H9 (cell line): ENCODE measurements at regions not wholly inside any gene's neighbourhood (a gene's known extent, or its start where the extent isn't known, plus 50 kb on each side); places are given as distances from the start of the nearest gene placed in this dataset.

Experiments
- DNase-seq: peaks from one replicate; pipeline ENCODE4 v3.0.0-alpha.2; 2017
- H2AFZ ChIP-seq: one replicate; pipeline ENCODE4 v1.6.1; 2013; ENCODE audit warnings: mild to moderate bottlenecking, low read length, control low read depth, moderate library complexity
- H2AK5ac ChIP-seq: 2 replicates; pipeline ENCODE4 v1.6.1; 2013; ENCODE audit warnings: low read length, control low read depth, mixed read lengths; ENCODE audit not compliant: insufficient read length
- H2BK120ac ChIP-seq: one replicate; pipeline ENCODE4 v1.6.1; 2013; ENCODE audit warnings: low read depth, mild to moderate bottlenecking, low read length, control low read depth, inconsistent platforms; ENCODE audit not compliant: poor library complexity, severe bottlenecking
- H2BK12ac ChIP-seq: 2 replicates; pipeline ENCODE4 v1.6.1; 2013; ENCODE audit warnings: low read length, control low read depth, mixed read lengths, low read depth; ENCODE audit not compliant: insufficient read length
- H2BK15ac ChIP-seq: 2 replicates; pipeline ENCODE4 v1.6.1; 2013; ENCODE audit warnings: low read depth, low read length, control low read depth
- H2BK20ac ChIP-seq: one replicate; pipeline ENCODE4 v1.6.1; 2013; ENCODE audit warnings: low read depth, mild to moderate bottlenecking, low read length, control low read depth, inconsistent platforms; ENCODE audit not compliant: poor library complexity, severe bottlenecking
- H2BK5ac ChIP-seq: 2 replicates; pipeline ENCODE4 v1.6.1; 2013; ENCODE audit warnings: low read length, control low read depth, mixed read lengths; ENCODE audit not compliant: insufficient read length
- H3K14ac ChIP-seq: 2 replicates; pipeline ENCODE4 v1.6.1; 2013; ENCODE audit warnings: low read length, control low read depth; ENCODE audit not compliant: insufficient read depth
- H3K18ac ChIP-seq: 2 replicates; pipeline ENCODE4 v1.6.1; 2013; ENCODE audit warnings: low read depth, mild to moderate bottlenecking, mixed read lengths, low read length, control low read depth; ENCODE audit not compliant: insufficient read length
- H3K23ac ChIP-seq: 2 replicates; pipeline ENCODE4 v1.6.1; 2013; ENCODE audit warnings: low read length, control low read depth, mixed read lengths, low read depth; ENCODE audit not compliant: insufficient read length
- H3K23me2 ChIP-seq: 2 replicates; pipeline ENCODE4 v1.6.1; 2013; ENCODE audit warnings: low read depth, mild to moderate bottlenecking, mixed read lengths, low read length, control low read depth; ENCODE audit not compliant: insufficient read length, poor library complexity, severe bottlenecking
- H3K27ac ChIP-seq: 2 replicates; pipeline ENCODE4 v1.5.1; 2013; ENCODE audit warnings: low read length, control low read depth, mixed read lengths, low read depth; ENCODE audit not compliant: insufficient read length
- H3K27me3 ChIP-seq: 2 replicates; pipeline ENCODE4 v1.6.1; 2013; ENCODE audit warnings: low read length, control low read depth, inconsistent platforms; ENCODE audit not compliant: insufficient read depth
- H3K4ac ChIP-seq: 2 replicates; pipeline ENCODE4 v1.6.1; 2013; ENCODE audit warnings: low read depth, mild to moderate bottlenecking, control low read depth, inconsistent platforms, low read length, moderate library complexity
- H3K4me1 ChIP-seq: 2 replicates; pipeline ENCODE4 v1.6.1; 2013; ENCODE audit warnings: low read length, control low read depth, inconsistent platforms; ENCODE audit not compliant: insufficient read depth
- H3K4me2 ChIP-seq: 2 replicates; pipeline ENCODE4 v1.6.1; 2013; ENCODE audit warnings: low read length, control low read depth, mixed read lengths; ENCODE audit not compliant: insufficient read length, insufficient read depth
- H3K56ac ChIP-seq: 2 replicates; pipeline ENCODE4 v1.6.1; 2013; ENCODE audit warnings: low read depth, mild to moderate bottlenecking, mixed read lengths, low read length, control low read depth; ENCODE audit not compliant: insufficient read length
- H3K79me1 ChIP-seq: 2 replicates; pipeline ENCODE4 v1.6.1; 2013; ENCODE audit warnings: low read depth, mild to moderate bottlenecking, moderate library complexity, low read length, control low read depth, inconsistent platforms; ENCODE audit not compliant: insufficient read depth, poor library complexity, severe bottlenecking
- H3K79me2 ChIP-seq: 2 replicates; pipeline ENCODE4 v1.6.1; 2013; ENCODE audit warnings: low read length, control low read depth, inconsistent platforms; ENCODE audit not compliant: insufficient read depth
- H3K9ac ChIP-seq: 2 replicates; pipeline ENCODE4 v1.6.1; 2013; ENCODE audit warnings: low read length, control low read depth, mixed read lengths; ENCODE audit not compliant: insufficient read length; ENCODE audit errors: extremely low read depth
- H3K9me3 ChIP-seq: one replicate; pipeline ENCODE4 v1.6.1; 2013; ENCODE audit warnings: low read depth, low read length, inconsistent platforms; ENCODE audit not compliant: control insufficient read depth
- H3T11ph ChIP-seq: one replicate; pipeline ENCODE4 v1.6.1; 2013; ENCODE audit warnings: mild to moderate bottlenecking, low read length, control low read depth, inconsistent platforms
- H4K20me1 ChIP-seq: one replicate; pipeline ENCODE4 v1.6.1; 2013; ENCODE audit not compliant: control insufficient read depth, insufficient read length, insufficient read depth
- H4K5ac ChIP-seq: 2 replicates; pipeline ENCODE4 v1.6.1; 2013; ENCODE audit warnings: low read depth, mild to moderate bottlenecking, mixed read lengths, low read length, control low read depth; ENCODE audit not compliant: insufficient read length
- H4K8ac ChIP-seq: replicated peaks from 2 replicates; pipeline ENCODE4 v1.6.1; 2013; ENCODE audit warnings: low read length, control low read depth, mixed read lengths, low read depth; ENCODE audit not compliant: insufficient read length
- H4K91ac ChIP-seq: 2 replicates; pipeline ENCODE4 v1.6.1; 2013; ENCODE audit warnings: low read depth, mild to moderate bottlenecking, moderate library complexity, mixed read lengths, low read length, control low read depth; ENCODE audit not compliant: insufficient read length
- H3K27ac Mint-ChIP-seq, 3 experiments: 2 replicates in 2 of 3; 3 replicates in 1 of 3; pipeline ENCODE4 v1.8.0; 2020 to 2021; ENCODE audit warnings: mixed read lengths in 3 of 3, mild to moderate bottlenecking in 1 of 3, moderate library complexity in 1 of 3
- H3K27me3 Mint-ChIP-seq: 2 replicates; pipeline ENCODE4 v1.8.0; 2021; ENCODE audit warnings: low read depth, mild to moderate bottlenecking, moderate library complexity, mixed read lengths
- H3K36me3 Mint-ChIP-seq, 3 experiments: 2 replicates in 2 of 3; 3 replicates in 1 of 3; pipeline ENCODE4 v1.8.0; 2020 to 2021; ENCODE audit warnings: low read depth in 3 of 3, mixed read lengths in 3 of 3; ENCODE audit not compliant: insufficient read depth in 1 of 3
- H3K4me1 Mint-ChIP-seq, 2 experiments: 2 replicates each; pipeline ENCODE4 v1.8.0; 2020; ENCODE audit warnings: mixed read lengths in 2 of 2
- H3K4me3 Mint-ChIP-seq, 2 experiments: 2 replicates in 1 of 2; 3 replicates in 1 of 2; pipeline ENCODE4 v1.8.0; 2020 to 2021; ENCODE audit warnings: mild to moderate bottlenecking in 2 of 2, mixed read lengths in 2 of 2, moderate library complexity in 1 of 2
- H3K9me3 Mint-ChIP-seq, 2 experiments: 2 replicates in 1 of 2; 3 replicates in 1 of 2; pipeline ENCODE4 v1.8.0; 2020; ENCODE audit warnings: mild to moderate bottlenecking in 2 of 2, mixed read lengths in 2 of 2, moderate library complexity in 1 of 2
- CTCF ChIP-seq: fragments of 200-600 bp; sonication (generic); conservative IDR thresholded peaks from 3 replicates; pipeline ENCODE4 v1.8.0; 2021; ENCODE audit warnings: antibody characterized with exemption, mild to moderate bottlenecking
- WGBS: extraction: QIAGEN DNeasy Blood & Tissue Kit; methylation state at CpG from one replicate; pipeline ENCODE4 v1.1.7; 2013; ENCODE audit warnings: missing lambda C conversion rate, low lambda C conversion rate, mixed read lengths; ENCODE audit not compliant: insufficient read length; ENCODE audit errors: extremely low coverage; 5-methylcytosine and 5-hydroxymethylcytosine counted together

DNA sequence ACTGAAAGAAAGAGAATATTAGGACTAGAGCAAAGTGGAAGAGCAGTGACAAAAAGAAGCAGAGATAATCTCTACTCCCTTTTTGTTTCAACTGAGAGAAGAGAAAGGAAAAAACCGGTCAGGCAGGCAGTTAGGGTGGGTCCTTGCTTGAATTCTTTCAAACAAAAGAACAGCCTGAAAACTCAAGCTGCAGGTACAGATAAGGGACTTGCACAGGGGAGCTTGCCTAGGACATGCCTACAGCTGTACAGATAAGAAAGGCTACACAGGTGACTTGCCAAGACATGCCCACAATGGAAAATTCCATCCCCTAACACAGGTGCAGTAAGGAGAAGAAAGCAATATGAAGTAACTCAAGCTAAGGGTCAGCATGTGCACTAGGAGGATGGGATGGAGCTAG, 532.2 kb upstream of the MIS18BP1 start:
- no peaks in the 10 kb centered on the region for H3K23me2 ChIP-seq
- no peak overlapping the region for H4K8ac ChIP-seq
- no peak overlapping the region for H4K91ac ChIP-seq
- H2BK12ac ChIP-seq, result no peak overlapping the region
- peak overlapping the region in 1 of 3 experiments; percentile 52; a peak in 1 of 7 replicates for H3K27ac Mint-ChIP-seq
- no peak overlapping the region for H2BK120ac ChIP-seq
- no peak overlapping the region for H3K4me2 ChIP-seq
- DNase-seq, result no peak
- no peak overlapping the region for H2AK5ac ChIP-seq
- H2BK15ac ChIP-seq, result no peak overlapping the region
- H3K79me2 ChIP-seq, result no peaks in the 10 kb centered on the region
- no peak overlapping the region for H3K18ac ChIP-seq
- H3K14ac ChIP-seq, result no peak overlapping the region
- no peak overlapping the region for H2AFZ ChIP-seq
- no peak overlapping the region for H2BK20ac ChIP-seq
- WGBS, result no CpG with 5 or more reads among the region's 1 CpG
- H3K9me3 Mint-ChIP-seq, result peaks cover 63 to 80% of the 10 kb centered on the region in 2 experiments
- H3T11ph ChIP-seq, result no peak overlapping the region
- no peaks in the 10 kb centered on the region for H3K79me1 ChIP-seq
- H3K4me1 ChIP-seq, result no peaks in the 10 kb centered on the region
- no peak overlapping the region for H4K5ac ChIP-seq
- TF ChIP-seq CTCF, result no peak
- no peak overlapping the region for H3K4ac ChIP-seq
- no peak overlapping the region for H3K4me3 Mint-ChIP-seq
- no peaks in the 10 kb centered on the region for H4K20me1 ChIP-seq
- H3K27ac ChIP-seq, result no peak overlapping the region
- peaks cover 0 to 6% of the 10 kb centered on the region in 2 experiments; a peak in 2 of 4 replicates for H3K4me1 Mint-ChIP-seq
- H3K23ac ChIP-seq, result no peak overlapping the region
- peaks cover 20% of the 10 kb centered on the region for H3K9me3 ChIP-seq
- H3K9ac ChIP-seq, result no peak overlapping the region
- no peak overlapping the region for H2BK5ac ChIP-seq
- H3K56ac ChIP-seq, result no peak overlapping the region
- H3K36me3 Mint-ChIP-seq, result peaks cover 10 to 60% (median 60%) of the 10 kb centered on the region in 3 experiments; a peak in 6 of 7 replicates
- H3K27me3 ChIP-seq, result no peaks in the 10 kb centered on the region; the same call in 1 of the 2 replicates
- no peaks in the 10 kb centered on the region for H3K27me3 Mint-ChIP-seq
